HuH-7 (cell line): ENCODE measurements at regions not wholly inside any gene's neighbourhood (a gene's known extent, or its start where the extent isn't known, plus 50 kb on each side); places are given as distances from the start of the nearest gene placed in this dataset.
"Not testable (repeated sequence)": the region's sequence is repeated elsewhere in the genome, so short reads cannot be mapped to it uniquely, and the experiment has no call there.

Experiments
- DNase-seq: peaks from one replicate; pipeline ENCODE4 v3.0.0; 2011; ENCODE audit warnings: low spot score

DNA sequence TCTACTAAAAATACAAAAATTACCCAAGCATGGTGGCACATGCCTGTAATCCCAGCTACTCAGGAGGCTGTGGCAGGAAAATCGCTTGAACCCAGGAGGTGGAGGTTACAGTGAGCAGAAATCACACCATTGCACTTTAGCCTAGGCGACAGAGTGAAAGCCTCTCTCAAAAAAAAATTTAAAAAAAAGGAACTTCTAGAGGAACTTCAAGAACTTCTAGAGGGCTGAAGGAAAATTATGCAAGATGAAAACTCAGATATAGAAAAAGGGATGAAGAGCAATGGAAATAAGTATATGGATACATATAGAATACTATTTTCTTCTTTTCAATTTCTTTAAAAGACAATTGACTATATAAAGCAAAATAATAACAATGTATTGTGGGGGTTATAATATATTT, 51.2 kb upstream of the PRR5 start:
- no peak for DNase-seq

DNA sequence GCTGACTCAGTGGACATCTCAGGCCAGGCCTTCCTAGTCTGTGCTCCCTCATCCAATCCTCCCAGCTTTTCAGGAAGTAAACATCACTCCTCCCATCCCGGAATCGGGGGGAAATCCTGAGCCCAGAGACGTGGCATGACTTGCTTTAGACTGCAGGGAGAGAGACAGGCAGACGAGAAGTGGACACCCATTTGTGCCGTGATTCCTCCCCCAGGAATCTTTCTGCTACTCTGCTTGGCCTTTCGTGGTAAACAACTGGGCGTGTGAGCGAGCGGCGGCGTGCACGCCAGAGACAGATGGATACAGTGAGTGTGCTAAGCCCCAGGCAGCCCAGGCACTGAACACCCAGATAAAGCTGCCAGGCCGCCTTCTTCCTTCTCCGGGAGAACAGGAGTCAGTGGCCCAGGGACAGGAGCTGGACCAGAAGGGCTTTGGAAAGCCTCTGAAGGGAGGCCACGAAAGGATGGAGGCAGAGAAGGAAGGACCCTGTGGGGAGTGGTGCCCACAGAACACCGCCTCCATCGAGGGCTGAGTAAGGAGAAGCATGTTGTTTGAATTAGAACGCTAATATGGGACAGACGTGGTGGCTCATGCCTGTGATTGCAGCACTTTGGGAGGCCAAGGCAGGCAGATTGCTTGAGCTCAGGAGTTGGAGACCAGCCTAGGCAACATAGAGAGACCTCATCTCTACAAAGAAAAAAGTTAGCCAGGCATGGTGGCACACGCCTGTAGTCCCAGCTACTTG, 53.0 kb upstream of the PRR5 start:
- no peak for DNase-seq

DNA sequence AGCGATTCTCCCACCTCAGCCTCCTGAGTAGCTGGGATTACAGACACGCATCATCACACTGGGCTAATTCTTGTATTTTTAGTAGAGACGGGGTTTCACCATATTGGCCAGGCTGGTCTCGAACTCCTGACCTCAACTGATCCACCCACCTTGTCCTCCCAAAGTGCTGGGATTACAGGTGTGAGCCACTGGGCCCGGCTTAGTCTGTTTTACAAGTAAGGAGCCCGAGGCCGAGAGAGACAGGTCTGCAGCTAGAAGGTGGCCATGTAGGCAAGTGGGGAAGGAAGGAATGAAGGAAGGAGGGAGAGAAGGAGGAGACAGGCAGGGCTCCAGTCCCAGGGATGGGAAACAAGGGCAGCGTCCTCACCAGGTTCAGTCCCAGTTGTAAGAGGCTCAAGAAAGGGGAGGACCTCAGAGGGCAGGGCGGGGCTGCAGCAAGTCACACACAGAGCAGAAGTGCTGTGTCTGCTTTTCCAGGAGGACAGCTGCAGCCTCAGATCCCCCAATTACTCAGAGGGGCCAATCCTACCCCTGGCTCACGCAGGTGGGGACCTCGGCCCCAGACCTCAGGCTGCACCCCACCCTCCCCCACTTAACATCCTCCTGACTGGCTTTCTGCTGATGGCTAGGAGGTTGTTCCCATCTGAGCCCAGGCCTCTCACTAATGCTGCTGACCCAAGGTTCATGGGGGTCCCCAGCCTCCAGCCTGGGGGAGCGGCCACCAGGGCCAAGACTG, 53.8 kb upstream of the PRR5 start:
- no peak for DNase-seq

DNA sequence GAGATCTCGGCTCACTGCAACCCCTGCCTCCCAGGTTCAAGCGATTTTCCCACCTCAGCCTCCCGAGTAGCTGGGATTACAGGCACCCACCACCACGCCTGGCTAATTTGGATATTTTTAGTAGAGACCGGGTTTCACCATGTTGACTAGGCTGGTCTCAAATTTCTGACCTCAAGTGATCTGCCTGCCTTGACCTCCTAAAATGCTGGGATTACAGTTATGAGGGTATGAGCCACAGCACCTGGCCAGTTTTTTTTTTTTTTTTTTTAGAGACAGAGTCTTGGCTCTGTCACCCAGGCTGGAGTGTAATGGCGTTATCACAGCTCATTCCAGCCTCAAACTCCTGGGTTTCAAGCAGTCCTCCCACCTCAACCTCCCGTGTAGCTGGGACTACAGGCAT, 54.9 kb upstream of the PRR5 start:
- no peak for DNase-seq

DNA sequence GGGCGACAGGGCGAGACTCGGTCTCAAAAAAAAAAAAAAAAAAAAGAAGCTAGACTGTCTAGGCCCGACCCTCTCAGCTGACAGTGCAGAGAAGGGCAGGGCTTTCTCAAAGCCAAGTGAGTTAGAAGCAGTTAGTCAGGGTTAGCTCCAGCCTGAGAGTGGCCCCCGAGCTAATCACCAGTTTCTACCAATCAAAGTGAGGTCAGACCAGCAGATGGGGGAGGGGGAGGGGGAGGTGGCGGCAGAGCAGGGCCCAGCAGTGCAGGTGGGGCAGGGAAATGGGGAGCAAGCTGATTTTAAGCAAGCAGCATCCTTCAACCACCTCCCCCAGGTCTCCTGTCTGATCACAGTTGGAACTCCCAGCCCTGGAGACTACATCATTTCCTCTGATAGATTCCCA, 55.3 kb upstream of the PRR5 start:
- no peak for DNase-seq

DNA sequence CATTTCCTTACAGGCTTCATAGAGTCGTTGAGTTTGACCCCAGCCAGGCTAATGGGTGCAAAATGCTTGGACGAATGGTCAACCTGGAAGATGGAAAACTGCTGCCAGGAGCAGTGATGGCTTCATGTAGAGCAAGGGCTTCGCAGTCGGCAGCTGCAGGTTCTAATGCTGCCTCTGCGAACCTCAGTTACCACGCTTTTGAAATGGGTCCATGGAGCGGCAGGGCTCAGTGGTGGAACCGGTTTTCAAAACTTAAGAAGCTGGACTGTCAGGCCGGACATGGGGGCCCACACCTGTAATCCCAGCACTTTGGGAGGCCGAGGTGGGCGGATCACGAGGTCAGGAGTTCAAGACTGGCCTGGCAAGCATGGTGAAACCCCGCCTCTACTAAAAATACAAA, 55.9 kb upstream of the PRR5 start:
- DNase-seq = no peak

DNA sequence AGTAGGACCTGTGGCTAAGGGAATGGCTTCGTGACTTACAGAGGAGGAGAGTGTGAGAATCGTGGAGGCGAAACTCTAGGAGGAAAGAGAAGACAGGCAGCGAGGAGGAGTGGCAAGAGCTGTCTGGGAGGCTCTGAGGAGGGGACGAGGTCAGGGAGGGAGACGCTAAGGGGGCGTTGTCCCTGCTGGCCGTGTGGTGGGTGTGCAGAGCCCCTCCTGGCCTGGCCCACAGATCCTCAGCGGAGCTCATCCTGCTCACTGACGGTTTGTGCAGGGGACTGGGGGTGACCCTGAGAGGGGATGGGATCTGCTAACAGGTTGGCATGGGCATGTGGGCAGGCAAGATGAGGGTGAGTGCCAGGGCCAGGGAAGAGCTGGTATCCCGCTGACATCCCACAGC, 56.5 kb upstream of the PRR5 start:
- no peak for DNase-seq

DNA sequence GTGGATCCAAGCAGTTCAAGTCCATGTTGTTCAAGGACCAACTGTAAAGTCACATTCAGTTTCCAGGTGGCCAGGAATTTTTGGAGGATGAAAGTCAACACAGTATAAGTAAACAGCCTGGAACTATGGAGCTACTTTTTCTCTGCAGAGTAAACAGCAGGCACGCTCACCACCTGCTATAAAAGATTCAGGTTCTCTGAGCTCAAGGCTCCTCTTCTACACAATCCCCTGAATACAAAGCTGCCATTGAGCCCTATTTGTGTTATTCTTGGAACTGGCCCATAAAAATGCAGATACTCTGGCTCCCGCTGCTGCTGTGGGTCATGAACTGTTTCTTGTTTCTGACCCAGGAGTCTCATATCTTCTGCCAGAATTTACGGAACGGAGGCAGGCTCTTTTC, 56.9 kb upstream of the PRR5 start:
- DNase-seq = peak; percentile 48

DNA sequence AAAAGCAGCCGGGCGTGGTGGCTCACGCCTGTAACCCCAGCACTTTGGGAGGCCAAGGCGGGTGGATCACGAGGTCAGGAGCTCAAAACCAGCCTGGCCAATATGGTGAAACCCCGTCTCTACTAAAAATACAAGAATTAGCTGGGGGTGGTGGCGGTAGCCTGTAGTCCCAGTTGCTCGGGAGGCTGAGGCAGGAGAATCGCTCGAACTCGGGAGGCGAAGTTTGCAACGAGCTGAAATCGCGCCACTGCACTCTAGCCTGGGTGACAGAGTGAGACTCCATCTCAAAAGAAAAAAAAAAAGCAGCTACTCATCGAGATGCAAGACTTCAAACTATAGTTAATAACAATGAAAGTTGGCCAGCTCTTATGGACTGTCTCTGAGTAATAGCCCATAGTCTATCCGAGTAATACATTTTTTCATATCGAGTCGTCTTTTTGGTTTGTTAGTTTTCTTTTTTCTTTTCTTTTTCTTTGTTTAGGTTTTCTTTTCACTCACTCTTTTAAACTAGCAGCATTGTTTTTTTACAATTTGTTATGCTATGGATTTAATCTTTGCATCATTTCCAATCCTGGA, 58.4 kb upstream of the PRR5 start:
- DNase-seq = not testable (repeated sequence)

DNA sequence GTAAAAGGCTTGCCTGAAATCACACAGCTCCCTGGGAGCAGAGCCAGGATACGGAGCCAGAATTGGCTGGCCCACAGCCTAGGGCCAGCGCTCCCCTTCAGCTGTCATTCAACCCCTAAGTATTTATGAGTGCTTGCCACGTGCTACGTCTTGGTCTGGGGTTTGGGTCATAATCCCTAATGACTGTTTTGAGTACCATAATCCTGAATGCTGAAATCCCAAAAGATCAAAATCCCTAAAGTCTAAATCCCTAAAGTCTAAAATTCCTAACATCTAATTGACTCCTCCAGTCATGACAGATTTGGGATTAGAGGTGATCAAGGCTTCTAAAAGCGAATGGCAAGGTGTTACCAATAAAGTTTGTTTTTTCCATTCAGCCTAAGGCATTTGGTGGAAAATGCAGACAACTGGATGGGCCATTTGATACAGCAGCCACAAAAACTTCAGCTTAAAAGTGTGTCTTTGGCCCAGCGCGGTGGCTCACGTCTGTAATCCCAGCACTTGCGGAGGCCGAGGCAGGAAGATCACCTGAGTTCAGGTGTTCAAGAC, 59.8 kb upstream of the PRR5 start:
- no peak for DNase-seq

DNA sequence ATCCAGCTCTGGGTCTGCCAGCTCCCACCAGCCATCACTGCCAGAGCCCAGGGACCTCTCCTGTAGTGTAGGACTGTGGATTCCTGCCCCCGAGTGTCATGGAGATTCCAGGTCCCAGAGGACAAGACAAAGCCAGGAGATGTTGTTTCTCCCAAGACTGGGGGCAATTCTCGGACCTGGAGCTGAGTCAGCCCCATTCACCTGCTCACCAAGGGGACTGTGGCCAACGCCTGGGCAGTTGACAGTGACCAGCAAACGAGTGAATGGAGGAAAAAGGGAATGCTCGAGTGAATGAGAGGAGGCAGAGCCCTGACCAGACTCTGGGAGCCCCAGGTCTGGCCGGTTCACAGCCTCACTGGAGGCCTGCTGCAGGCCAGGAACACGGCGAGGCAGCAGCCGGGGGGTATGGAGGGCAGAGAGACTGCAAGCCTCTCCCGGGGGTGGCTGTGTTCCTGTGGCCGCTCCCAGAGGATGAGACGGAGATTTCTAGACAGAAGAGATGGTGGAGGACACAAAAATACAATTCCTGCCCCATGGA, 61.3 kb upstream of the PRR5 start:
- no peak for DNase-seq

DNA sequence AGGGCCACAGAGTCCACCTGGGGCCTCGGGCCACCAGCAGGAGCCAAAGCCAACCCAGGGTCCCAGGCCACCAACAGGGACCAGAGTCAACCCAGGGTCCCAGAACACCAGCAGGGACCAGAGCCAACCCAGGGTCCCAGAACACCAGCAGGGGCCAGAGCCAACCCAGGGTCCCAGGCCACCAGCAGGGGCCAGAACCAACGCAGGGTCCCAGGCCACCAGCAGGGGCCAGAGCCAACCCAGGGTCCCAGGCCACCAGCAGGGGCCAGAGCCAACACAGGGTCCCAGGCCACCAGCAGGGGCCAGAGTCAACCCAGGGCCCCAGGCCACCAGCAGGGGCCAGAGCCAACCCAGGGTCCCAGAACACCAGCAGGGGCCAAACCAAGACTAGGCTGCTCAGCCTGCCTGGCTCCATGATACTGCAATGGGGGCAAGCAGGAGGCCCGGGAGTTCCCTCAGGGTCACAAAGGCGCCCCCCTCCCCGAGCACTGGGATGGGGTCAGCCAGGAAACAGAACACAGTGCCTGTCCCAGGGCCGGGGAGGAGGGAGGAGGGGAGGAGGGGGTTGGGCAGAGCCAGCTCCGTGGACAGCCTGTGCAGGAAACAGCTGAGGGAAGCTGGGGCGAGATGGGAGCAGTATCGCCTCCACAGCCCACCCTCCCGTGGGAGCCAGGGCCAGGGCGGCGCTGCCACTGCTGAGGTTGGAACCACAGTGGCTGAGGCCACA, 62.0 kb upstream of the PRR5 start:
- no peak for DNase-seq

DNA sequence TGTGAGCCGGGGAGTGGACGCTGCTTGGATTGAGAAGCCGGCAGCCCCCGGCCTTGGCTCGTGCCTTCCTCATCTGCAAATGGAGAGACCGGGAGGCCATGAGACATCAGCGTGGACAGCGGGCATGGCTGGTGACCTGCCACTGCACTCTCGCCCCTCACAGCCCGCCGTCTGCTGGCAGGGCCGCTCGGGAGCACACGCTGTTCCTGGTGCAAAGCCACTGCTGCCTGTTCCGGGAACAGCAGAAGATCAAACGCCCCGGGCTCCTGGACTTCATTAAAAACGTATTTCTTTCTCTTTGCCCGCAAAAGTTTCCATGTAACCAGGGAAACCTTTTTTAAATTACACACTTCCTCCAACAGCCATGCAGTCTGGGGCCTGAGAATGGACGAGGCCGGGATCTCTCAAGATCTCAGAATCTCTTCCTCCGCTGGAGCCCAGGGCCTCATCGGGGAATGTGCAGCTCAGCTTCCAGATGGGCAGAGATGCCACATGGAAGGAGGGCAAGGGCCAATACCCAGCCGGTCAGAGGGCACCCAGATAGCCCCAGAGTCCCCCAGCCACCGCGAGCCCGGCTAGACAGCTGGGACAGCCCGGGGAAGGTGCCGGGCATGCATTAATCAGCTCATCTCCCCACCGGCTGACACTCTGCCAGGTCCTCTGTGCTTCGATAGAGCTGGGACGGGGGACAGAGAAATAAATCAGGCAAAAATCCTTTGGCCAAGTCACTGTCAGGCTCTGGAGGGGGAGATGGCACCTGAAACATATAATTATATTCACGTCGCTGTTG, 62.8 kb upstream of the PRR5 start:
- no peak for DNase-seq

DNA sequence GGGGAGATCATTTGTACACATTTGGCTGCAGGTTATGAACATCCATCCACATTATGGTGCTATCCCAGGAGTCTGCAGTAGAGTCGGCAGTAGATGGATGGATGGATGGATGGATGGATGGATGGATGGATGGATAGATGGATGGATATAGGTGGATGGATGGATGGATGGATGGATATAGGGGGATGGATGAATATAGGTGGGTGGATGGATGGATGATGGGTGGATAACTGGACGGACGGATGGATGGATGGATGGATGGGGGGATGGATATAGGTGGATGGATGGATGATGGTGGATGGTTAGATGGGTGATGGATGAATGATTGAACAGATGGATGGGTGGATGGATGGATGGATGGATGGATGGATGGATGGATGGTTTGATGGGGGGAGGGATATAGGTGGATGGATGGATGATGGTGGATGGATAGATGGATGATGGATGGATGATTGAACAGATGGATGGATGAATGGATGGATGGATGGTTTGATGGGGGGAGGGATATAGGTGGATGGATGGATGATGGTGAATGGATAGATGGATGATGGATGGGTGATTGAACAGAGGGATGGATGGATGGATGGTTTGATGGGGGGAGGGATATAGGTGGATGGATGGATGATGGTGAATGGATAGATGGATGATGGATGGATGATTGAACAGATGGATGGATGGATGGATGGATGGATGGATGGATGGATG, 65.3 kb upstream of the PRR5 start:
- not testable (repeated sequence) for DNase-seq

DNA sequence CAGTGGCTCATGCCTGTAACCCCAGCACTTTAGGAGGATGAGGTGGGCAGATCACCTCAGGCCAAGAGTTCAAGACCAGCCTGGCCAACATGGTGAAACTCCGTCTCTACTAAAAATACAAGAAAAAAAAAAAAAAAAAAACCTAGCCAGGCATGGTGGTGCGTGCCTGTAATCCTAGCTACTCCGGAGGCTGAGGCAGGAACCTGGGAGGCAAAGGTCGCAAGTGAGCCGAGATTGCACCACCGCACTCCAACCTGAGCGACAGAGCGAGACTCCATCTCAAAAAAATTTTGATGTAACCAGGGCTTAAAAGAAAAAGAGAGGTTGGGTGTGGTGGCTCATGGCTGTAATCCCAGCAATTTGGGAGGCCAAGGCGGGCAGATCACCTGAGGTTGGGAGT, 66.4 kb upstream of the PRR5 start:
- DNase-seq = not testable (repeated sequence)

DNA sequence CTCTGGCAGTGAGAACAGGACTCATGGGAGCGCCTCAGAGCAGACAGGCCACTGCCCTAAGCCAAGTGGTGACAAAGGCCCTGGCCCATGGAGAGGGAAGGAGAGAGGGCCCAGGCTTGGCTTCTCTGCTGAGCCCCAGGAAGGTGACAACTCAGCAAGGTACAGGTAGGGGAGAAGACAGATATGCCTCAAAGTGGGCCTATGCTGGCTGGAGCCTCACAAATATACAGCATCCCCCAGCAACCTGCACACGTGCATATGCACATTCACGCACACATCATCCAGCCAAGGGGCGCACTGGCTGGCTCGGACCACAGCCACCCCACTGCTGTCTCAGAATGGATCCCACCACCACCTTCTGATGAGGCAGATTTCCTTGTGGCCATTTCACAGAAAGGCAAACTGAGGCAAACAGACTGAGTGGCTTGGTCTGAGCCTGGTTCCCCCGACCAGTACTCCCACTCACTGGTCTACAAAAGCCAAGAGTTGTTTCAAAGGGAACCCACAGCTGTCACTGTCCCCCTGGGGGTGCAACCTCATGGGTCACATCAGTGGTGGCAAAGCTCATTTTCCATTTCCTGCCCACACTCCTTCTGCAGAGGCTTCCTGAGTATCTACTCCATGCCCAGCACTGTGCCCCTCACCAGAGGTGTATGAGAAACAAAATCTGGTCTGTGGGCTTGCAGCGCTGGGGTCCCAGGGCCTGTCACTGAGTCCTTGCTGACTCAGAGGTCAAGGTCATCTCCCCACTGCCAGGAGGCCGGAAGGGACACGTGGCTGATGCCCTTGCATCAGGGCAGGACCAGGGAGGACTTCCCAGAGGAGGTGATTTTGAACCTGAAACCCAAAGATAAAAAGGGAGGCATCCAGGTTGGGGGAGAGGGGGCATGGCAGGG, 67.3 kb upstream of the PRR5 start:
- no peak for DNase-seq

DNA sequence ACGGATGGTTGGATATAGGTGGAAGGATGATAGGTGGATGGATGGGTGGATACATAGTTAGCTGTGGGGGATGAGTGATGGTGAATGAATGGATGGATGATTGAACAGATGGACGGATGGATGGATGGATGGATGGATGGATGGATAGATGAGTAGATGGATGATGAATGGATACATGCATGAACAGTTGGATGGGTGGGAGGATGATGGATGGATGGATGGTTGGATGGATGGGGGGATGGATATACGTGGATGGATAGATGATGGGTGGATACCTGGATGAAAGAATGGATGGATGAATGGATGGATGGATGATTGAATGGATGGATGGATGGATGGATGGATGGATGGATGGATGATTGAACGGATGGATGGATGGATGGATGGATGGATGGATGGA, 68.4 kb upstream of the PRR5 start:
- no peak for DNase-seq

DNA sequence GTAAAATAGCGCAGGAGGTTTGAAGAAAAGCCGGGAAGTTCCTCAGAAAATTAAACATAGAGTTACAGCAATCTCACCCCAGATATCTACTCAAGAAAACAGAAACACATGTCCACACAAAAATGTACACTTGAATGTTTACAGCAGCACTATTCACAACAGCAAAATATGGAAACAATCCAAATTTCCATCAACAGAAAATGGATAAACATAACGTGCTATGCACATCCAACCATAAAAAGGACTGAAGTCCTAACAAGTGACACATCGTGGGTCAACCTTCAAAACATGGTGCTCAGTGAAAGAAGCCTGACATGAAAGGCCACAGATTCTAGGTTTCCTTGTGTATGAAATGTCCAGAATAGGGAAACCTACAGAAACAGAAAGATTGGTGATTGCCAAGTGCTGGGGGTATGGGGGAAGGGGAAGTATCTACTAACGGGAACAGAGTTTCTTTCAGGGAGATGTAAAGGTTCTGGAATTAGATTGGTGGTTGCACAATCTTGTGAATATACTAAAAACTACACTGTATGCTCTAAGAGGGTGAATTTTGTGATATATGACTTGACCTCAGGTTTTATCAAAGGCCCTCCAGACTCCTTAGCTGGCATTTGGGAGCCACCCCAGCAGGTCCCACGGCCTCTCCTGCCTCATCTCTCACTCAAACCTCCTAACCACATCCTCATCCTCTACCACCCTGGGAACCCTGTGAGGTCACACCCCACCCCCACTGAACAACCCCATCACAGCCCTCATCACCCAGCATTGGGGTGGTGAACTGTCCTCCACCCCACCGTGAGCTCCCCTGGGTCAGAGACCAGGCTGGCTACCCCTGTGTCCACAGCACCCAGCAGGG, 69.2 kb upstream of the PRR5 start:
- no peak for DNase-seq

DNA sequence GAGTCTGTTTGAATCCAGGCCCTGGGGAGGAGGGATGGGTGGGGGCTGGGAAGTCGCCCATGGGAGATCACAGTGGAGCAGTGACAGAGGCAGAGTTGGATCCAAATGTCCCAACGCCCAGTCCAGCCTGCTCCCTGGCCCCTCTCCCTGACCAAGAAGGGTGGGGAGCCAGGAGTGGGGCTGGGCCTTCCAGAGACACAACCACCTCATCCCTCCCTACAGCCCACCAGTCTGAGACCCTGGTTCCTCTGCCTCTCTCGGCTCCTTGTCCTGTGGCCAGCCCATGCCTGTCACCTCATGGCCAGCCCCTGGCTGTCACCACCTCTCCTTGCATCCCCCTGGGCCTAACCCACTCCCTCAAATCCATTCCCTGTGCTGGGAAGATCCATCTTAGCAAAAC, 71.2 kb upstream of the PRR5 start:
- no peak for DNase-seq
